ENCODE measurements at regions not wholly inside any gene's neighbourhood (a gene's known extent, or its start where the extent isn't known, plus 50 kb on each side); places are given as distances from the start of the nearest gene placed in this dataset.
"Not testable (repeated sequence)": the region's sequence is repeated elsewhere in the genome, so short reads cannot be mapped to it uniquely, and the experiment has no call there.

DNA sequence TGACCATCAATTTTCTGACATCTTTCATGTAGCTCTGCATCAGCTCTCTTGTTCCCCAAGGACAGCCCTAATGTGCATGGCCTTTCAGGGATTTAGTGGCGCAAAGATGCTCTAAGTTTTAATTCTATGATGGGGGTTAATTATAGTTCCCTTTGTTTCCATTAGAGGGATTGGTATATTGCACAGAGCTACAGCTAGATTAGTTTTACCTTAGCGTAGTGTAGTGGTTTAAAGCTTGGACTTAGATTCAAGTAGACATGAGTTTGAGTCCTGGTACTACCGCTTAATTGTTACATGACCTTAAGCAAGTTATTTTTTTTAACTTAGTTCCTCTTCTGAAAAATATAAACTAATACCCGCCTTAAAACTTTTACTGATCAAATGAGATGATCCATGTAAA is 247.8 kb upstream of the KRR1 start:
- DNase-seq (ENCODE audit: low spot score) = no peak

DNA sequence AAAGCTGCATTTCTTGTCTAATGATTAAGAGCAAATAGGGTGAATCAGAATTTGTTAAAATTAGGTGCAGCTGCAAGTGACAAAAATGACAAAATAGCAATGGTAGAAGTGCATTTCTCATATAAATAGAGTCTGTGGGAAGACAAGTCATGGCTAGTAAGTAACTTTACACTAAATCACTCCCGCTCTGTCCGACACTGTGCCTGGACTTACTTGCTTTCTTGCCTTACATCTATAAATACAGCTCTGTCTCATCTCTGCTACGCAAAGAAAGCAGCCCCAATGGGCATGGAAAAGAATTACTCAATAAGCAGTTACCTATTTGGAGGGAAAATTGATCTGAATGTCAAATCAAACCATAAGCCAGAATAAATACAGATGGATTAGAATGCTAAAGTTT is 245.4 kb upstream of the KRR1 start:
- DNase-seq (ENCODE audit: low spot score) = no peak

DNA sequence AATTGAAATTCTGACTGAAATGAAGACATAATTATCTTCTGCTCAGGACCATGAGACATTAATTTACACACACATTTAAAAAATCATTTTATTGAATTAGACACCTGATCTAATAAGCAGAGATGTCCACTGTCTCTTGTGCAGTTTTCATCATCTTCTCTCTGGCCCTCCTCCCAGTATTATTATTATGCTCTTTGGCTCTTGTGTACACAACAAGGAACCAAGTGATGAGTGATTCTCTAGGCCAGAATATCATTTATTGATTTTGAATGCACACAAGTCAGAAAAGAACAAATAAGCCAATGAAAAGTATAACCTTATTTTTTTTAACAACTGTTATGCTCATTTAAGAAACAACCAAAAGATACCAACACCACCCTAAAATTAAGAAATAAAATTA is 244.7 kb upstream of the KRR1 start:
- DNase-seq (ENCODE audit: low spot score) = no peak

DNA sequence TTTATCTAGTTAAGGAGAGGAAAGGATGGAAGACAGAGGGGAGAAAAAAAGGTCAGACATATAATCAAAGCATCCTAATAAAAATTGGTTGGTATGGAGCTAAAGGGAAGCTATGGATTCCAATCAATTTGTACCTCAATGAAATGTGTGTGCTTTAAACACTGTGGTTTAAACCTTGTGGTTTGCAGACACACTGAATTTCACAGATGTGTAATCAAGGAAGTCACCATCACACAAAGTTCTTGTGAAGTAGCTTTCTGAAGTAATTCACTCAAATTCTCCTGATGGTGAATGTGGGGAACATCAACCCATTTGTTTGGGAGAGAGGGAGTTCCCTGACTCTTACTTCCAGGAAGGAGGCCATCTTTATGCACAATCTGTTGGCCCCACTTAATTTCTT is 243.3 kb upstream of the KRR1 start:
- DNase-seq (ENCODE audit: low spot score) = no peak

DNA sequence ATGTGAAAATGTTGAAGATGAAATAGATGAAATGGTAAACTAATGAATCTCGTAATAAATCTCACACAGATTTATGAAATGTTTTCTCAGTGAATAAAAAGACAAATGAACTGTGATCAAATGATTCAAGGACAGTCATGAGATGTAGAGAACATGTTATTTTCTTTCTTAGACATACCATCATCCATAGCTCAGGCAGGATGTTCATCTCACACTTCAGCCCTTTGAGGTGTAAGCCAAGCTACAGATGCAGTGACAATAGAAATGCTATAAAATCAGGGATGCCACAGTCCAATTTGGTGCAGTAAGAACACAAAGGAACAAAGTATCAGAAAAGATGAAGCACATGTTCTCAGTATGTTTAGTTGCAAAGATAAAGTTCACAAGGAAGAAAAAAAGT is 242.7 kb upstream of the KRR1 start:
- no peak for DNase-seq (ENCODE audit: low spot score)

DNA sequence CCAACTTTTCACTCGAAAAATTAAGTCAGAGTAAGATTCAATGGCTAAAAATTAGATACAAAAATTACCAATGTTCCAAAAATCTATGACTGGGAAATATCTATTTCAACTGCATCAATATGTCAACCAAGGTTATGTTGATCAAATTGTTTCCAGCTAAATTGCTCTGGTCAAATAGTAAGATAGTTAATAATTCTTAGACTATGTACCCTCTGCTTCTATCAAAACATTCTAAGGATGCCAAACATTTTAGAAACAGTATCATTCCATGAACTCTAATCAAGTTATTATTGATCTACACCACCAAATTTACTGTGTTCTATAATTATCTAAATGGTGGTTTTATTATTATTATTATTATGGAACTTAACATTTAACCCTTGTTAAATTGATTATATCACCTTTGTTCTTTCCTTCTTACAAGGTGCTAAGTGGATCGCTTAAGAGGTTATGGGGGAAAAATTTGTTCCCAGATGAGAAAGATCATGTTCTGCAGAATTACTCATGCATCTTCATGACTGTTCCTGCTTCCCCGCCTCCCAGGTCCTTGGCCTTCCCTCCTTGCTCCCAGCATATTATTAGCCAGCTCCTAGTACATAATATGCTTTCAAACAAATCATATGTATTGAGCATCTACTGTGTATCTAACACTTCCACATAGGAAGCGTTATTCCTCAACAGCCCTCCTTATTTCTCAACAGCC is 240.5 kb upstream of the KRR1 start:
- no peak for DNase-seq (ENCODE audit: low spot score)

DNA sequence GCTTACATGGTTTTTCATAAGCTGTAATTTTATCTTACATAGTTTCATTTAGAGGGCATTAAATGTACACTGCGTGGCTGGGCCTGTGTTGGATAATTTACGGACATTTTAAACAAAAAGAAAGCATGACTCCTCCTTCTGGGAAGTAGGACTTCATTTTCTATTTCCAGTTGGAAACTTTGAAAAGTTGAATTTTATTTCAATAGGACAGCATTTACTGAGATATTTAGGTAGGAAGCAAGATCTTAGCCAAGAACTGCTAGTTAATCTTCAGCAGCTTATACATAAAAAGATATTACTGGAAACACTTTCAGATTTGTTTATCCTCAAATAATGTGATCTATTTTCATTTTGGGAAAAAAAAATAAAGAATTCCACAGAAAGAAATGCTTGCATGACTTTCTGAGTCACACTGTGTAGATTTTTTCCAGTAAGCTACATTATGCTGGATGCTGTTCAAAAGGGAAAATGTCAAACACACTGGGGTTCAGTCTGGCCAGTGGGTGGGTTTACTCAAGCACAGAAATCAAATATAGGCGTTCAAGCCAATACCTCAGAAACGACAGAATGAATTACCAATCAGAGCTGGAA is 239.4 kb upstream of the KRR1 start:
- no peak for DNase-seq (ENCODE audit: low spot score)

DNA sequence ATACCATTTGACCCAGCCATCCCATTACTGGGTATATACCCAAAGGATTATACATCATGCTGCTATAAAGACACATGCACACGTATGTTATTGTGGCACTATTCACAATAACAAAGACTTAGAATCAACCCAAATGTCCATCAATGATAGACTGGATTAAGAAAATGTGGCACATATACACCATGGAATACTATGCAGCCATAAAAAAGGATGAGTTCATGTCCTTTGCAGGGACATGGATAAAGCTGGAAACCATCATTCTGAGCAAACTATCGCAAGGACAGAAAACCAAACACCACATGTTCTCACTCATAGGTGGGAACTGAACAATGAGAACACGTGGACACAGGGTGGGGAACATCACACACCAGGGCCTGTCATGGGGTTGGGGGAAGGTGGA is 237.6 kb upstream of the KRR1 start:
- DNase-seq (ENCODE audit: low spot score) = not testable (repeated sequence)

DNA sequence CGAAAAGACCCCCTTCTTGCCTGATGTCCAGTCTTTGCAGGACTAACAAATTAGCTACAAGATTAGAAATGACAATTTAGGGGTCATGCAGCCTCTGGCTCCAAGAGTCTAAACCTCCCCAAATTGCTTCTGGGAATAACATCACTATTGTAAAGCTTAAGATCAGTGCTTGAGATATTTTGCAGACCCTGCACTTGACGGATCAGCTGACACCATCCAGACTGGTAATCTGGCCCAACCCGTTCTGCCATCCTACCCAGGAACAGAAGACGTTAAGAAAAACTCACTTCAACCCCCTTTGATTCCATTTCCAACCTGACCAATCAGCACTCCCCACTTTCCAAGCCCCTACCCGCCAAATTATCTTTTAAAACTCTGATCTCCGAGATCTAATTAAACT is 236.7 kb upstream of the KRR1 start:
- no peak for DNase-seq (ENCODE audit: low spot score)

DNA sequence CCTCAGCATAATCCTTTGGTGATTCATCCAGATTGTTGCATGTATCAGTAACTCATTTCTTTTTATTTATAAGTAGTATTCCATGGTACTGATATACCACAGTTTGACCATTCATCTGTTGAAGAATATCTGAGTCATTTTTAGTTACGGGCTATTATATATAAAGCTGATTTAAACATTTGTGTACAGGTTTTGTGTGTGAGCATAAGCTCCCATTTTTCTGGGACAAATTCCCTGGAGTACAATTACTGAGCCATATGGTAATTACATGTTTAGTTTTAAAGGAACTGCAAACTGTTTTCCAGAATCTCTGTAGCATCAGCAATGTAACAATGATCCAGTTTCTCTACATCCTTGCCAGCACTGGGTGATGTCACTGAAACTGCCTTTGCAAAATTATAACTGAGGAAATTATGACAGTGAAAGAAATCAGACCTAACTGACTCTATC is 236.2 kb upstream of the KRR1 start:
- DNase-seq (ENCODE audit: low spot score) = no peak

DNA sequence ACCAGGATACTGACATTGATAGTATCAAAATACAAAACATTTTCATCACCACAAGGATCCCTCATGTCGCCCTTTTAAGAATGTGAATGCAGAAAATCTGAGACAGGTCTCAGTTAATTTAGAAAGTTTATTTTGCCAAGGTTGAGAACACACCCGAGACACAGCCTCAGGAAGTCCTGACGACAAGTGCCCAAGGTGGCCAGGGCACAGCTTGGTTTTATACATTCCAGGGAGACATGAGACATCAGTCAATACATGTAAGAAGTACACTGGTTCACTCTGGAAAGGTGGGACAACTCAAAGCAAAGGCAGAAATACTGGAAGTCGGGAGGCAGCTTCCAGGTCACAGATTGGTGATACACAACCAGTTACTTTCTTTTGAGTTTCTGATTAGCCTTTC is 235.2 kb upstream of the KRR1 start:
- DNase-seq (ENCODE audit: low spot score) = no peak

DNA sequence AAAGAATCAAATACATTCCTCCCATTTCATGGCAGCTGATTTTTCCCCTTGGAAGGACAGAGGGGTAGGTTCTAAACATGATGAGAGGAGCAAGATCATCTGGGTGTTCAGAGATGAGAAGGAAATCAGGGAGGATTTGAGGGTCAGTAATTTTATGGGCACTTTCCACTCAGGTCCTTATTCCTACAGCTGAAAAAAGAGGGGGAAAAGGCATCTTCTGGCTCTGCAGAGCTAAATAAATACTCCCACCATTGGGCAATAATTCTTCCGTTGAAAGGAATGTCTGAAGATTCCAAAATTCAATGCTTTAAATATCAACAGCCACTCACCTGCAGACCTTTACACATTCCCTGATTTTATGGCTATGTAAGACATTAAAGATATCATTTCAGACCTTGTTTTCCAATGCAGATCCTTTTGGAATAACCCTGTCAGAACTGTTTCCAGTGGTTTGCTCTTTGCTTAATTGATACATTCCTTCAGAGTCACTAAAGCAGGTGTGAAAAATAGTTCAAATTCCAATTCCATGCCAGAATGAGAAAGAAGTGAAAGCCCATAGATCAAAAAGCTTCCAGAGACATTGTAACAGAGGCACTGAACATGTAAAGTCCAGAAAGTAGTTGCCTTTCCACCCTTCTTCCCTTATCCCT is 233.3 kb upstream of the KRR1 start:
- DNase-seq (ENCODE audit: low spot score) = no peak

DNA sequence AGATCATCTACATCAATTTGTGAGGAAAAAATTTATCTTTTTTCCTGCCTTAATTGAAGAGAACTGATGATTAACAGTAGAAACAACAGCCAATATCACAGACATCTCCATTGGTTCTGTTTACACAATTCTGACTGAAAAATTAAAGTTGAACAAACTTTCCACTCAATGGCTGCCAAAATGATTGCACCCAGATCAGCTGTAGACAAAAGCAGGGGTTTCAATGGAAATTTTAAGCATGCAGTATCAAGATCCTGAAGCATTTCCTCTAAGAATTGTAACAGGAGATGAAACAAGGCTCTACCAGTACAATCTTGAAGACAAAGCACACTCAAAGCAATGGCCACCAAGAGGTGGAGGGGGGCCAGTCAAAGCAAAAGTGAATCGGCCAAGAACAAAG is 231.6 kb upstream of the KRR1 start:
- DNase-seq (ENCODE audit: low spot score) = no peak

DNA sequence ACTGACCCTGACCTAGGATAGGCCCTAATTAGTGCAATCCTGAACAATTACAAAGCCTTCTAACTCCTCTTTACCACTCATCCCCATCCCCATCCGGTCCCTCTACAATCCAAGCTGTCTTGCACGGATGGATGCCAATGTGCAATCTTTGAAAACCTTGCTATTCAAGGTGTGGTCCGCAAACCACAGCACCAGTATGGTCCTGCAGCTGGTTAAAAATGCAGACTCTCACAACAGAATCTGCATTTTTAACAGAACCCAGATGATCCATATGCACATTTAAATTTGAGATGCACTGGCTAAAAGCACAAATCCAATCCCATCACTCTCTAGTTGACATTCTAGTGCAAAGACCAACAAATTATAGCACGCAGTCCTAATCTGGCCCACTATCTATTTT is 230.6 kb upstream of the KRR1 start:
- DNase-seq (ENCODE audit: low spot score) = no peak

DNA sequence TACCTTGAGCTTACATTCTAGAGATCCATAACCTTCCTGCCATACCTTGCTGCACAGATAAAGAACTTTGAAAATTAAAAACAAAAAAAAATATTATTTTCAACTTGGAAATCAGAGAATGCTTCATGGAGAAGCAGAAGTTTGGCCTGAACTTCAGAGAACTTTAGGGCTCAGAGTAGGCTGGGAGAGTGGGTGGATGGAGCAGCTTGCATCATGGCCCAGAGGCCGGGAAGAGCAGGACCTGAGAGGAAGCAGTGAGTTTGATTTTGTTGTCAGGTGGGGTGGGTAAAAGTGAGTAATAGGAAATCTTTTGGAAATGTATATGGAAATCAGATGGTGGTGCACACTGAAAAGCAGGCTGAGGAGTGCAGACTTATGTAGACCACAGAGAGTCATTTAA is 228.5 kb upstream of the KRR1 start:
- no peak for DNase-seq (ENCODE audit: low spot score)

DNA sequence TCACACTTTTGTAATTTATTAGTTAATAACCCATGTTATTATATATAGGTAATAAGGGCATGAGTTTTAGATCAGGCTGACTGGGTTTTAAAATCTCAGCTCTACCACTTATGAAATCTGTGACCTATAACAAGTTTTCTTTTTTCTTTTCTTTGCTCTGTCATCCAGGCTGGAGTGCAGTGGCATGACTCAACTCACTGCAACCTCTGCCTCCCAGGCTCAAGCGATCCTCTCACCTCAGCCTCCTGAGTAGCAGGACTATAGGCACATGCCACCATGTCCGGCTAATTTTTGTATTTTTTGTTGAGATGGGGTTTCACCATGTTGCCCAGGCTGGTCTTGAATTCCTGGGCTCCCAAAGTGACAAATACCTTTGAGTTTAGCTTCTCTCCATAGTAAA is 227.7 kb upstream of the KRR1 start:
- DNase-seq (ENCODE audit: low spot score) = not testable (repeated sequence)

DNA sequence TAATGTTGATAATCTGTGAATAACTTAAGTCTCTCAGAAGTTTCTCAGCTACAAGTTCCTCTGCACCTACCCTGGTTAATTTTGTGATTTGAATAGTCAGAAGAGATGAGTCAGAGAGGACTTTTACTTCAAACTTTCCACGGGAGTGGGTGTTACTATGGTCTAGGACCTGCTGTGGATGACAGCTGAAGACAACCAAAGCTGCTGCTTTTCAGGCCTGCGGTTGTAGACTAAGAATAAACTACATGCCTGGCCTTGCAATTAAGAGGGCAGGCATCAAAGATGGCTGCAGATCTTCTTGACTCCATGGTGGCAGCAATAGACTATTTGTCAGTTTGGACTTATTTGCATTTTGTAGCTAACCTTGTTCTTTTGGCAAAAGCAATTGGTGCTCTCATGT is 227.1 kb upstream of the KRR1 start:
- DNase-seq (ENCODE audit: low spot score) = no peak

DNA sequence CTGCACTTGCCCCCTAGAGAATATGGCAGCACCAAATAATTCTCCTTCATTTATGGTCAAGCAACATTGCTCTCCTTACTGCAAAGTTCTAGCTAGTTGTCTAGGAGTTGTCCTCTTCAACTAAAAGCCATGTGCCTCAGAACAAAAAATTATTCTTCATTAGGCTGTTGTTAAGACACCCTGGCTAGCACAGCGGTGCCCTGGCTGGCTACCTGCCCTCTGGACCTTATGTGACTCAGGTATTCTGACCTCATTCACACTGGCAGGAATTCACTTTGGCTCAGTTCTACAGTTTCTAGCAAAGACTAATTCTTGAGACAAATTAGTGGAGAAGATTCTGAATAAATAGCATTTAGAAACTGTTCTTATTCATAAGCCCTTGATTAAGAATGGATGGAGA is 224.4 kb upstream of the KRR1 start:
- DNase-seq (ENCODE audit: low spot score) = no peak

DNA sequence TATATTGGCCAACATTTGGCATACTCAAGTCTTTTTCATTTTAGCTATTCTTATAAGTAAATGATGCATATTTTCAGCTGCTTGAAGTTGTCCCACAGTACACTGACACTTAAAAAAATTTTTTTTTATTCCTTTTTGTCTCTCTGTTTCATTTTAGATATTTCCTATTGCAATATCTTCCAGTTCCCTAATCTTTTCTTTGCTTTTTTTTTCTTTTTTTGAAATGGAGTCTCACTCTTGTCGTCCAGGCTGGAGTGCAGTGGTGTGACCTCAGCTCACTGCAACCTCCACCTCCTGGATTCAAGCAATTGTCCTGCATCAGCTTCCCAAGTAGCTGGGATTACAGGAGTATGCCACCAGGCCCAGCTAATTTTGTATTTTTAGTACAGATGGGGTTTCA is 217.4 kb upstream of the KRR1 start:
- DNase-seq (ENCODE audit: low spot score) = no peak

DNA sequence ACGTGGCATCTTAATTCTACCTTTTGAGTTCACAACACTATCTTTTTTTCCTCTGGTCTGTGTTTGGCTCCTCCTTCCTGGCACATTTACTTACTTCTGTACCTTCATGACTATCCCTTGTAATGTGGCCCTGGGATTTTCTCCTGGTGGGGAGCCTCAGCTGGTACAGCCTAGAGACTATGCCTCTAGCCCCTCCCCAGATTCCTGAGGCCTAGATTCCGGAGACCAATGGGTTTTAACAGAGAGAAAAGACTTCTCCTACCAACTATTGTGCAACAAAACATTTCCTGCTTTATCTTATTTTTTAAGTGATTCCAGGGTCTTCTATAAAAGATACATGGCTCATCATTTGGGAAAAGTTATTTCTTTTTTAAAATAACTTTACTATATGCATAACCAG is 216.2 kb upstream of the KRR1 start:
- DNase-seq (ENCODE audit: low spot score) = no peak

DNA sequence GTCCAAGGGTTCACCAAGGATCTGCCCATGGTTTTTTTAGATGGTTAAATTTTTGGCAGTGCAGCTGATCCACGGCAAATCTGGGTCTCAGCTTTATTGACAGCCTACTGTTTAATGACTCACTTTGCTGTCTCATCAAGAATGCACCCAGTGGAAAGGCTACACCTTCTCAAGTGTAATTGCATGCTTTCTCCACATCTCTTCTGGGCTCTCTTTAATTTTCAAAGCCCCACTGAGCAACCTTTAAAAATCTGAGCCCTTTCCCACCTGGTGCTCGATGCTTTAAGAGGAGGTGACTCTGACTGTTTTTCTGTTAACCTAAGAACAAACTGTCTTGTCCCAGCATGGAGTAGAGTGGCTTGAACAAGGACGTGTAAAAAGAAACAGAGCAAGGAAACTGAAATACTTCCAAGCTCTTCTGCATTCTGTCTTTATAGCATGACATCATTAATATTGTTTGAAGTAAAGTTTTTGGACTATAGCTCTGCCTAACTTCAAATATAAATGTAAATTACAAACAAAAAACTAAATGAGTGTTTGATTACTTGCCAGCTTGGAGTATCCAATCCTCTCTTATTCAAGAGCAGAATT is 214.2 kb upstream of the KRR1 start:
- no peak for DNase-seq (ENCODE audit: low spot score)

DNA sequence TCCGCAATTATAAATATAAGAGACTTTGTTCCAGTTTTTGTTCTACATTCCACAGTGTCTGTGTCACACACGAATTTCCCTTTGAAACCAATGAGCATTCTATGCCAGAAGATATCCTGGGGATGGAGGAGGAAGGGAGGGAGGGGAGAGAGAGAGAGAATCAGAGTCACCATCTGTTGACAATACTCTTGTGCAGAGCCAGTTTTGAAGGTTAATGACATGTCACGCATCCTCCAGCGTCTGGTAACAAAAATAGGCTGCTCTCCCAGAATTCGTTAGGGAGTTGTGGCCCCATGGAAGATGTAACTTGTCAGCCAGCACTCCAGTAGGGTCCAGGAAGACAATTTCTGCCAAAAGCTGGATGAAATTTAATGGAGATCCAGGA is 213.5 kb upstream of the KRR1 start:
- DNase-seq (ENCODE audit: low spot score) = peak; percentile 84

DNA sequence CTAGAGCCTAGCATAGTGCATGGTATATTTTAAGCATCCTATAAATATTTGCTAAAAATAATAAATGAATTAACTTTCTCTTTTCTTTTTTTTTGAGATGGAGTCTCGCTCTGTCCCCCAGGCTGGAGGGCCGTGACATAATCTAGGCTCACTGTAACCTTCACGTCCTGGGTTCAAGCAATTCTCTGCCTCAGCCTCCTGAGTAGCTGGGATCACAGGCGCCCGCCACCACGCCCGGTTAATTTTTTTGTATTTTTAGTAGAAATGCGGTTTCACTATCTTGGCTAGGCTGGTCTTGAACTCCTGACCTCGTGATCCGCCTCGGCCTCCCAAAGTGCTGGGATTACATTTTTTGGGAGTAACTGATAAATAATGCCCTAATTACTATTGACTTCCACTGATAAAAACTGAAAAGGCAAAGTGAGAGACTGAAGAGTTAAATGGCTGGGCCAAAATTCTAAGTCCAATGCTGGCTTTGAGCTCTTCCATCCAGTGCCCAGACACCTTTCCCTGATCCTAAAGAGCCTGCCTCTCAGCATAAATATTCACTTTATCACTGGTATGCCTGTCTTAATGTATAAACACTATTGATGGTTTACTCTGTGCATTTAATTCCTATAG is 213.0 kb upstream of the KRR1 start:
- DNase-seq (ENCODE audit: low spot score) = no peak
